Lower lobe of right lung (tissue), 2 donors: ENCODE measurements at regions not wholly inside any gene's neighbourhood (a gene's known extent, or its start where the extent isn't known, plus 50 kb on each side); places are given as distances from the start of the nearest gene placed in this dataset.
A peak's percentile ranks its signal among the peaks of the same experiment; 100 is the strongest.

ENCODE experiments used
- ATAC-seq, 2 donors: fragments of 200-7000 bp; cut with Tn5 transposase; one replicate each; pipeline ENCODE4 v1.9.1; 2020 to 2022; ENCODE audit warnings: mild to moderate bottlenecking in 2 of 2, moderate library complexity in 2 of 2
- DNase-seq: peaks from one replicate; pipeline ENCODE4 v3.0.0-alpha.2; 2020
- H3K27ac ChIP-seq: fragments of 200-600 bp; one replicate; pipeline ENCODE4 v1.8.0; 2022
- H3K27me3 ChIP-seq: fragments of 200-600 bp; one replicate; pipeline ENCODE4 v1.8.0; 2022; ENCODE audit warnings: low read depth
- H3K36me3 ChIP-seq: fragments of 200-600 bp; one replicate; pipeline ENCODE4 v1.8.0; 2022; ENCODE audit warnings: mild to moderate bottlenecking
- H3K4me1 ChIP-seq: fragments of 200-600 bp; one replicate; pipeline ENCODE4 v1.8.0; 2022
- H3K4me3 ChIP-seq: fragments of 200-600 bp; one replicate; pipeline ENCODE4 v1.8.0; 2022; ENCODE audit warnings: mild to moderate bottlenecking
- H3K9me3 ChIP-seq: fragments of 200-600 bp; one replicate; pipeline ENCODE4 v1.8.0; 2022
- CTCF ChIP-seq: fragments of 200-600 bp; IDR thresholded peaks from one replicate; pipeline ENCODE4 v1.8.0; 2022; ENCODE audit warnings: antibody characterized with exemption, mild to moderate bottlenecking
- intact Hi-C: fragments of 100-400 bp; cut with DNase I; formaldehyde crosslinking; loops from one replicate; pipeline ENCODE4 v1.11.0; 2022
- donor health status: DM: no; HTN: yes; CAD: no; lungs with severe emphysema.

GRCh38 chr14:54309615-54310014, 87.2 kb upstream of the CDKN3 start:
- Histone ChIP-seq H3K27me3 (no peaks in the 10 kb centered on the region), H3K4me1 (no peaks in the 10 kb centered on the region), H3K27ac (no peak overlapping the region), H3K9me3 (no peaks in the 10 kb centered on the region), H3K36me3 (no peaks in the 10 kb centered on the region), H3K4me3 (no peak overlapping the region)
- intact Hi-C loops, result no loop called here
- TF ChIP-seq CTCF, result no peak
- no peak for DNase-seq
- ATAC-seq, result no peak

GRCh38 chr14:54310151-54310850, 86.5 kb upstream of the CDKN3 start:
- intact Hi-C loops, result no loop called here

GRCh38 chr14:54310851-54311228, 86.0 kb upstream of the CDKN3 start:
- H3K36me3 ChIP-seq, result no peaks in the 10 kb centered on the region
- intact Hi-C loops, result no loop called here
- ATAC-seq (no peak), DNase-seq (no peak)
- no peak overlapping the region for H3K4me3 ChIP-seq
- H3K9me3 ChIP-seq, result no peaks in the 10 kb centered on the region
- no peaks in the 10 kb centered on the region for H3K27me3 ChIP-seq
- no peaks in the 10 kb centered on the region for H3K4me1 ChIP-seq
- H3K27ac ChIP-seq, result no peak overlapping the region
- TF ChIP-seq CTCF, result no peak

More at GRCh38 chr14:54310151-54310850, 86.5 kb upstream of the CDKN3 start:
- H3K27ac ChIP-seq, result no peak overlapping the region
- no peak overlapping the region for H3K4me3 ChIP-seq
- DNase-seq, result no peak
- no peak for ATAC-seq
- H3K4me1 ChIP-seq, result no peaks in the 10 kb centered on the region
- no peaks in the 10 kb centered on the region for H3K27me3 ChIP-seq
- no peak for TF ChIP-seq CTCF
- no peaks in the 10 kb centered on the region for H3K9me3 ChIP-seq
- no peaks in the 10 kb centered on the region for H3K36me3 ChIP-seq

- DNase-seq, result no peak
- no peak for TF ChIP-seq CTCF
- ATAC-seq, result peak; percentile 18 to 47
Observed at GRCh38 chr14:54312166-54312801, 84.5 kb upstream of the CDKN3 start.

GRCh38 chr14:54314365-54315104, 82.3 kb upstream of the CDKN3 start:
- Histone ChIP-seq H3K27me3 (no peaks in the 10 kb centered on the region), H3K27ac (no peak overlapping the region)

More at GRCh38 chr14:54312166-54312801, 84.5 kb upstream of the CDKN3 start:
- no peaks in the 10 kb centered on the region for H3K4me1 ChIP-seq
- H3K36me3 ChIP-seq, result no peaks in the 10 kb centered on the region
- H3K27ac ChIP-seq, result no peak overlapping the region
- no peaks in the 10 kb centered on the region for H3K27me3 ChIP-seq
- intact Hi-C loops, result no loop called here
- no peak overlapping the region for H3K4me3 ChIP-seq
- no peaks in the 10 kb centered on the region for H3K9me3 ChIP-seq

More at GRCh38 chr14:54314365-54315104, 82.3 kb upstream of the CDKN3 start:
- ATAC-seq (peak in 1 of 2 donors; percentile 61), DNase-seq (no peak)
- Histone ChIP-seq H3K9me3 (no peaks in the 10 kb centered on the region), H3K36me3 (no peaks in the 10 kb centered on the region), H3K4me1 (no peaks in the 10 kb centered on the region), H3K4me3 (no peak overlapping the region)
- intact Hi-C loops, result no loop called here
- no peak for TF ChIP-seq CTCF
